ENCODE measurements at regions not wholly inside any gene's neighbourhood (a gene's known extent, or its start where the extent isn't known, plus 50 kb on each side); places are given as distances from the start of the nearest gene placed in this dataset.
"Not testable (repeated sequence)": the region's sequence is repeated elsewhere in the genome, so short reads cannot be mapped to it uniquely, and the experiment has no call there.

GRCh38 chr1:192513196-192513595, 62.4 kb upstream of the RGS1 start:
- POLR2A ChIA-PET = no interaction called here
- no peaks in the 10 kb centered on the region for H3K36me3 ChIP-seq (ENCODE audit: control insufficient read depth, insufficient read depth, low read length)
- CTCF ChIA-PET = interaction anchor here (1.1 kb wide), 1 partner anchor 27 kb away, joined by 3 read pairs; no protein-coding TSS in a partner anchor

GRCh38 chr1:192513697-192514096, 61.9 kb upstream of the RGS1 start:
- no peak for TF ChIP-seq CTCF (IDR thresholded peaks at IDR 0.05; ENCODE audit: insufficient read depth, low read depth, low read length)
- POLR2A ChIA-PET = no interaction called here
- CTCF ChIA-PET = interaction anchor here (1.1 kb wide), 1 partner anchor 26 kb away, joined by 3 read pairs; no protein-coding TSS in a partner anchor
- DNase-seq (ENCODE audit: low read depth) = no peak
- H3K36me3 ChIP-seq (ENCODE audit: control insufficient read depth, insufficient read depth, low read length) = no peaks in the 10 kb centered on the region
- H3K4me3 ChIP-seq (ENCODE audit: low read depth, low read length) = no peak overlapping the region
- no peaks in the 10 kb centered on the region for H3K27me3 ChIP-seq (ENCODE audit: control insufficient read depth, insufficient read depth, low read length)

More at GRCh38 chr1:192513196-192513595, 62.4 kb upstream of the RGS1 start:
- DNase-seq (ENCODE audit: low read depth) = no peak
- H3K4me3 ChIP-seq (ENCODE audit: low read depth, low read length) = no peak overlapping the region
- H3K27me3 ChIP-seq (ENCODE audit: control insufficient read depth, insufficient read depth, low read length) = no peaks in the 10 kb centered on the region
- no peak for TF ChIP-seq CTCF (IDR thresholded peaks at IDR 0.05; ENCODE audit: insufficient read depth, low read depth, low read length)

GRCh38 chr1:192516776-192517297, 58.7 kb upstream of the RGS1 start:
- H3K27me3 ChIP-seq (ENCODE audit: control insufficient read depth, insufficient read depth, low read length) = no peaks in the 10 kb centered on the region
- CTCF ChIA-PET = no interaction called here
- POLR2A ChIA-PET = interaction anchor here (0.6 kb wide), 1 partner anchor 453 kb away, joined by 3 read pairs; no protein-coding TSS in a partner anchor
- TF ChIP-seq CTCF (IDR thresholded peaks at IDR 0.05; ENCODE audit: insufficient read depth, low read depth, low read length) = no peak
- H3K36me3 ChIP-seq (ENCODE audit: control insufficient read depth, insufficient read depth, low read length) = no peaks in the 10 kb centered on the region
- DNase-seq (ENCODE audit: low read depth) = no peak
- no peak overlapping the region for H3K4me3 ChIP-seq (ENCODE audit: low read depth, low read length)

GRCh38 chr1:192517716-192518355, 57.7 kb upstream of the RGS1 start:
- DNase-seq (ENCODE audit: low read depth); H3K36me3 ChIP-seq (ENCODE audit: control insufficient read depth, insufficient read depth, low read length); POLR2A ChIA-PET; H3K4me3 ChIP-seq (ENCODE audit: low read depth, low read length); H3K27me3 ChIP-seq (ENCODE audit: control insufficient read depth, insufficient read depth, low read length): not testable (repeated sequence)
- CTCF ChIA-PET = interaction anchor here (1.0 kb wide), 1 partner anchor 63 kb away, joined by 3 read pairs; no protein-coding TSS in a partner anchor

- Histone ChIP-seq H3K4me3 (ENCODE audit: low read depth, low read length) (no peak overlapping the region), H3K36me3 (ENCODE audit: control insufficient read depth, insufficient read depth, low read length) (no peaks in the 10 kb centered on the region), H3K27me3 (ENCODE audit: control insufficient read depth, insufficient read depth, low read length) (no peaks in the 10 kb centered on the region)
- ChIA-PET POLR2A (no interaction called here), CTCF (no interaction called here)
- TF ChIP-seq CTCF (IDR thresholded peaks at IDR 0.05; ENCODE audit: insufficient read depth, low read depth, low read length) = no peak
- DNase-seq (ENCODE audit: low read depth) = no peak
Measured at GRCh38 chr1:192518700-192519099, 56.9 kb upstream of the RGS1 start.

GRCh38 chr1:192521734-192522133, 53.8 kb upstream of the RGS1 start:
- no peaks in the 10 kb centered on the region for H3K27me3 ChIP-seq (ENCODE audit: control insufficient read depth, insufficient read depth, low read length)
- no peak for DNase-seq (ENCODE audit: low read depth)
- no peak overlapping the region for H3K4me3 ChIP-seq (ENCODE audit: low read depth, low read length)
- no peaks in the 10 kb centered on the region for H3K36me3 ChIP-seq (ENCODE audit: control insufficient read depth, insufficient read depth, low read length)
- POLR2A ChIA-PET = no interaction called here
- CTCF ChIA-PET = no interaction called here
- TF ChIP-seq CTCF (IDR thresholded peaks at IDR 0.05; ENCODE audit: insufficient read depth, low read depth, low read length) = no peak

Data from BJ (cell line).